Activated CD8-positive, alpha-beta memory T cell treated with anti-CD3 and anti-CD28 coated beads for 36 hours (primary cell): ENCODE measurements at regions not wholly inside any gene's neighbourhood (a gene's known extent, or its start where the extent isn't known, plus 50 kb on each side); places are given as distances from the start of the nearest gene placed in this dataset.

Experiments
- CTCF ChIA-PET: fragments of 350-600 bp; sonication (Branson Sonifier 250); formaldehyde crosslinking; loops from one replicate; lab custom pipeline; 2021; ENCODE audit warnings: antibody characterized with exemption; lab: Charles Lee
- POLR2A ChIA-PET: fragments of 350-600 bp; sonication (Branson Sonifier 250); formaldehyde crosslinking; loops from one replicate; lab custom pipeline; 2021; ENCODE audit warnings: antibody characterized with exemption; lab: Charles Lee

DNA sequence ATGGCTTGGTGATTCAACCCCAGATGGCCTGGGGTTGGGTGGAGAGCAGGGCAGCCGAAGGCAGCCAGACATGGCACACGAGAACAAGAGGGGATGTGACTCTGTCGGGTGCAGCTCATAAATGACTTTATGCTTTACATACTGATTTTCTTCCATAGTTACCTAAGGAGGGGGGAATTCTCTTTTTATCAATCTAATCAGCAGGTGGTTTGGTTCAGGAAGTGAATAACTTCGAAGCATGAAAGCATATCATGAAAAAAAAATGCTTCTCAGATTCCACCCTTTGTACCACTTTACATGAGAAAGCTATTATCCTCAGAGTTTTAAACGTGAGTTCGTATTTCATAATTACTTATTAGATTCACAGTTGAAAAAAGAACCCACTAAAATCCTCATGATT, 908.9 kb upstream of the LCORL start:
- ChIA-PET POLR2A (no interaction called here), CTCF (no interaction called here)

GRCh38 chr4:18923496-18924161, 902.1 kb upstream of the LCORL start:
- CTCF ChIA-PET: no interaction called here
- POLR2A ChIA-PET: no interaction called here

DNA sequence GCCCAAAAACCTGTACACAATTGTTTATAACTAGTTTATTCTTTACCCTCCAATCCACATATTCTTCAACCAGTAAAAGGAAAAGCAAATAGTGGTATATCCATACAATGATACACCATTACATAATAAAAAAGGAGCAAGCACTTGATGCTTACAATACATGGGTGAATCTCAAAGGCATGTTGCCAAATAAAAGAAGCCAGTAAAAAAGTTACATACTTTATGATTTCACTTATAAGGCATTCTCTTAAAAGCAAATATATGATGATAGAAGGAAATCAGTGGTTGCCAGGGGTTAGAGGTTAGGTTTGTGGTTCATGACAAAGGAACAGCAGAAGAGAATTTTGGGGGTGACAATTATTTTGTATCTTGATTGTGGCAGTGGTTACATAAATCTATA, 896.1 kb upstream of the LCORL start:
- ChIA-PET CTCF (no interaction called here), POLR2A (no interaction called here)

DNA sequence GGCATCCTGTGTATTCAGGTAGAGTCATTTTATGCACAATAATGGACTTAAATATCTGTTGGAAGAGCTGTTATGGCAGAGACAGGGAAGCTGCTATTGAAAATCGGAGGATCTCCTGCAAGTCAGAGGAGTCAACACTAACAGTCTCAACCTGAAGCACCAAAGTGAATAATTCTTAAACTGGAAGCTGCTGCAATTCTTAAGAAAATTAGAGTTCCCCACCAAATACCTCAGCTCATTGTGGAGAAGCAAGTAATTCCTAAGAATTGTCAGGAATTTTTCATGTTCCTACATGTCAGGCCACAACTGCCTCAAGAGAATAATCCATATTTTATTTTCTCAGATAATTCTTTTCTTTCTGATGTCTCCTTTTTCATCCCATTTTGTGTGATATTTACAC, 892.6 kb upstream of the LCORL start:
- ChIA-PET CTCF (no interaction called here), POLR2A (no interaction called here)

GRCh38 chr4:18894928-18895327, 873.4 kb upstream of the LCORL start:
- CTCF ChIA-PET: no interaction called here
- POLR2A ChIA-PET: no interaction called here

DNA sequence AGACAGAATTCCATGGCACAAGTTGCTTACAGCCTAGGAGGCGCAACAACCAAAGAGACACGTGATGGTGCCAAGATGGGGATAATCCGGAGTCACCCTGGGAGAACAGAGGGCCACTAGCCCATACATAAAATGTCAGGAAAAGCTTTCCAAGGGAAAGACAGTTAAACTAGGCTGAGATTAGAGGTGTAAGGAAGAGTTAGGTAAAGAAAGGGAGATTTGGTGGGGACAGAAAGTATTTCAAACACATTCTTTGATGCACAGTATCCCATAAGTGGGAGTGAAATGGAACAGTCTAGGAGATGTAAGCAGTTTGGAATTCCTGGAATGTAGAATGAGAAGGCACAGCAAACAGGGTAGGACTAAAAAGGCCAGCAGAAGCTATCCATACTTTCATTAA, 860.9 kb upstream of the LCORL start:
- POLR2A ChIA-PET: no interaction called here
- CTCF ChIA-PET: no interaction called here

GRCh38 chr4:18881556-18881955, 860.0 kb upstream of the LCORL start:
- ChIA-PET CTCF (no interaction called here), POLR2A (no interaction called here)

DNA sequence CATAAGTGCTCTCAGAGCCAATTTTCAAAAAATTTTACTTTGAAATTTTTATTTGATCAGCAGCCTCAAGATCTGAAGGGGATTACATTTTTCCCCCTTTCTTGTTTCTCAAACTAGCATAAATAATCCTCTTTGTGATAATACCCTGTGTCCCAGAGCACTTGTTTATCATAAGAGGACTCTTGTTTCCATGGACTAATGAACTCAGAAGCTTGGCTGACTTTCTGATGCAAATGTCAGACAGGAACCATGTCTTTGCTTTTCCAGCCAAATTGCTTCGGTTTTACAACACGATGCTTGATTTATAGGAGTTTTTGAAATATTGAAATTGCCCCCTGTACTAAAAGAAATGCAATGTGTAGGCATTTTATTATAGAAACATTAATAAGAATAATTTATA, 859.3 kb upstream of the LCORL start:
- CTCF ChIA-PET: no interaction called here
- POLR2A ChIA-PET: no interaction called here

- CTCF ChIA-PET: no interaction called here
- POLR2A ChIA-PET: no interaction called here
These were observed 857.0 kb upstream of the LCORL start for GRCh38 chr4:18878561-18878960.

DNA sequence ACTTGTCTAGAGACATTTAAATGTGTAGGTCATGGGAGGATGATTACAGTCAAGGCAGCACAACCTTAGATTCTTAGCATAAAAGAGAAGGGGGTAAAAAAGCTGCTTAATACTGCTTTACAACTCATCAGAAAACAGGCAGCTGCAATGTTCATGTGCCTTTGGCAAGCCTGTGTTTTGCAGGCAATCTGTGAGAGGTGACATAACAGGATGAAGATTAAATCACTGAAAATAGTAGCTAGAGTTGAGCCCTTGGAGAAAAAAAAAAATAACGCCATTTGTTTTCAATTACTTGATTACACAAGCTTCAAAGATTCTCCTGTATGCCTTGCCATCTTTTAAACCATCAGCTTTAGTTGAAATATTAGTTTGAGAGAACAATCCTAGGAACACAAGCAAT, 847.6 kb upstream of the LCORL start:
- POLR2A ChIA-PET: no interaction called here

DNA sequence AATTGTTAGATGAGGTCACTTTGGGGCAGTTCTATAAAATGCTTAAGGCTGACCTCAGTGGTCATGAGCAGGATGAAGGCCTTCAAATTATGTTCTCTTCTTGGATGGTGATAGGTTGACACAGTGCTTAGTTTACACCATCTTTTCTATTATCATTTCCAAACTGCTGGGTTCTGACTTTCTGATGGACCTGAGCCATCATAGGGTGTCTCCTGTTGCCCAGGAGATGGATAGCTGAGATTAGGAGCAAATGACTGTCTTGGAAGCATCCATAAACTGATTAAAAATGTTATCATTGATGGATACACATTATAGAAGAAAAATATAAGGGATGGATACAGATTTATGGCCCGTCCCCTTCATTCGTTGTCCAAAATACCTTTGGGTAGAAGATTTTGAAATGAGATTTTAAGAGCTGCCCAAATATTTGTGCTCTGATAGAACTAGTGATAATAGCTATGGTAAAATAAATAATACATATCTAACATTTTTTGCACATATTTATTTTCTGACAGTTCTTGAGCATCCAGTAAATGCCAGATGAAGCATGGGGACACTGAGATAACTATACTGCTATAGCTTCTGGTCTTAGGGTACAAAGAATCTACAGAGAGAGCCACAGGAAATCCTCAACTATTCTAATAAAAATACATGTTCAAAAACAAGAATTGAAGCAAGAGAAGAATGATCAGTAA, 839.4 kb upstream of the LCORL start:
- ChIA-PET POLR2A (no interaction called here), CTCF (interaction anchor here (1.1 kb wide), 1 partner anchor 21 kb away, joined by 3 read pairs; no protein-coding TSS in a partner anchor)

More for the DNA sequence above, 847.6 kb upstream of the LCORL start:
- CTCF ChIA-PET: no interaction called here

DNA sequence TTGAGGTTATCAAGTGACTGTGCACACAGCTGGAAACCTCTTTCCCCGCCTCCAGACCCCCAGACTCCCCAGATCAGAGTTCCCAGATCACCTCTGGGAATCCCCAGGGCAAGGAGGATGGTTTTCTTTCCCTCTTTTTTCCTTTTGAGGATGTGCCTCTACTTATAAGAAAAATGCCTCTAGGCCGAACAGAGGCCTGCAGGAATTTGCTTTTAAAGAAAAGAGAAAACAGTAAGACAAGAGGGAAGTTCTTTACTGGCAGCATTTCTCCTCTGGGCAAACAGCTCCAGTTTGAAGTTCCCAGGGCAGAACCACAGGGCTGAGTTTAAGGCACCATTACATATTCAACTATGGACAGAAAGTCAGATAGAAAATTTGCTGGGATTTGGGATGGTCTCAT, 837.9 kb upstream of the LCORL start:
- CTCF ChIA-PET: no interaction called here
- POLR2A ChIA-PET: no interaction called here

GRCh38 chr4:18858229-18858922, 836.8 kb upstream of the LCORL start:
- ChIA-PET CTCF (no interaction called here), POLR2A (no interaction called here)

DNA sequence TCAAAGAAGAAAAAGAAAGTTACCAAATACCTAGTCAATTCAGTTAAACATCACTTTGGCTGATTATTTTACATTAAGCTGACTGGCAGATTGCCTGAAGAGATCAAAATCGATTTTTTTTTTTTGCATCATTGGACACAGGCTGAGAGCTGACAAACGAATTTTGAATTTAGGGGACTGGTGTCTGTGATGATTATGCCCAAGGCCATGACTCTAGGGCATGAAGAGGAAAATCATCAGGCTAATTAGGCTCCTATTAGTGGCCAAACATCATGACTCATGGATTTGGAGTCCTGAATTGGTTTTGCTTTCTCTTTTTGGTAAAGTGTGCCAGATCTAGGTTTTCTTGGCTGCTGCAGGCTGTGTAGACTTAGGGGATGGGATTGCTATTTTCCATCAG, 829.3 kb upstream of the LCORL start:
- CTCF ChIA-PET: no interaction called here
- POLR2A ChIA-PET: interaction anchor here (0.6 kb wide), 1 partner anchor 43 kb away, joined by 3 read pairs; no protein-coding TSS in a partner anchor

DNA sequence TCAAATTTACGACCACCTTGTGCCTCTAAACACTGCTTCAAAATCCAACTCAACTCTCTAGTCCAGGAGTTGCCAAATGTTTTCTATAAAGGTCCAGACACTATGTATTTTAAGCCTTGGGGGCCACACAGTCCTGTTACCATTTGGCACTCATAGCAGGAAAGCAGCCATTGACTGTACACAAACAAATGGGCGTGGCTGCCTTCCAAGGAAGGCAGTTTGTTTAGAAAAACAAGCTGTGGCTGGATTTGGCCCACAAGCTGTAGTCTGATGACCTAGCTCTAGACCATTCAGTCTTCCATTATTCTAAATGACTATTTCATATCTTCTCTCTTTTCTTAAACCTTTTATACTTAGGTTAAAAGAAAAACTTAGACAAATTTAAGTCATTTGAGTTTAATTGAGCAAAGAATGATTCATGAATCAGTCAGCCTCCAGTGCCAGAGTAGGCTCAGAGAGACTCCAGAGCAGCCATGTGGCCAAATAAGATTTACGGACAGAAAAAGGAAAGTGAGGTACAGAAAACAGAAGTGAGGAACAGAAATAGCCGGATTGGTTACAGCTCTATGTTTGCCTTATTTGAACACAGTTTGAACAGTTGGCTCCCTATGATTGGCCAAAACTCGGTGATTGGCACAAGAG, 825.8 kb upstream of the LCORL start:
- ChIA-PET POLR2A (no interaction called here), CTCF (no interaction called here)

DNA sequence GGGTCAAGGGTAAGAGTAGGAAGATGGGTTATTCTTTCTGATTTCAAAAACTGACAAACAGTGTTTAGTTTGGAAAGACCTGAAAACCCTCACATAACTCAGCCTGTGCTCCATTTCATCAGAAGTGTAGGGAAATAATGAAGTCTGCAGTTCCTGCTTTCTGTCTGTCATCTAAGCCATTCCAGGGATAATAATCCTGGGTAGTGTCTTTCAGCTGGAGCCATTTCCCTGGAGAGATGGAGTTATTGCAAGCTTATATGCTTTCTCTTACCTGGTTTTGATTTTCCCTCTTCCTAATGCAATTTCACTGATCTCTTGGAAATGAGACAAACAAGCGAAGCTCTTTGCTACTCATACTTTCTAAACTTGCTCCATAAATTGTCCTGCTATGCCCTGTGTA, 824.8 kb upstream of the LCORL start:
- ChIA-PET POLR2A (no interaction called here), CTCF (no interaction called here)

- ChIA-PET POLR2A (no interaction called here), CTCF (no interaction called here)
These were observed 823.2 kb upstream of the LCORL start for GRCh38 chr4:18844726-18845125.

- POLR2A ChIA-PET: no interaction called here
These were observed 820.9 kb upstream of the LCORL start for GRCh38 chr4:18842431-18842830.

GRCh38 chr4:18840481-18840880, 818.9 kb upstream of the LCORL start:
- ChIA-PET CTCF (interaction anchor here (0.9 kb wide), 1 partner anchor 20 kb away, joined by 3 read pairs; no protein-coding TSS in a partner anchor), POLR2A (no interaction called here)

More at GRCh38 chr4:18842431-18842830, 820.9 kb upstream of the LCORL start:
- CTCF ChIA-PET: no interaction called here
